ENCODE measurements at regions not wholly inside any gene's neighbourhood (a gene's known extent, or its start where the extent isn't known, plus 50 kb on each side); places are given as distances from the start of the nearest gene placed in this dataset.
"Not testable (repeated sequence)": the region's sequence is repeated elsewhere in the genome, so short reads cannot be mapped to it uniquely, and the experiment has no call there.

DNA sequence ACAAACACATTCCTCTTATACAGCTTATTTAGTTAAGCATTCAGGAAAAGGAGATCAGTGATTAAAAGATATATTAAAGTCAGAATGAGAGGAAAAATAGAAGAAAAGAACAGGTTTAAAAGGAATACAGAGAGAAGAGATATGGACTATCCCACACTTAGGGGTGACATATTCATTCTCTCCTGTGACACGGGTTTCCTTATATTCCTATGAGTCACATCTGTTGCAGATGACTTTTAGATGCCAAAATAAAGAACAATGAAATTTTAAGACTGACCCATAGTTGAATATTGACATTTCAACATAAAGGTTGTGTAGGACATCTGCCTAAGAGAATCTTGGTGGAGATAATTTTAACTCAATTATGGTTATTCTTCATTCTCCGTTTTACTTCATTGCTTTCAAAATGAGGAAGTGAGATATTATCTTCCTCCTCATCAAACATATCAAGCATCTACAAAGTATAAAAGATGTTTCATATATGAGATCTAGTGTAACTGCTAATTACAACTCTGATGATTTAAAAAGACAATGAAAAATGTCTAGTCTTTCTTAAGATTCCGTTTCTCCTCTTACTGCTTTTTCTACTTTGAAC lies 1336.7 kb upstream of the CITED2 start:
- DNase-seq, result no peak

DNA sequence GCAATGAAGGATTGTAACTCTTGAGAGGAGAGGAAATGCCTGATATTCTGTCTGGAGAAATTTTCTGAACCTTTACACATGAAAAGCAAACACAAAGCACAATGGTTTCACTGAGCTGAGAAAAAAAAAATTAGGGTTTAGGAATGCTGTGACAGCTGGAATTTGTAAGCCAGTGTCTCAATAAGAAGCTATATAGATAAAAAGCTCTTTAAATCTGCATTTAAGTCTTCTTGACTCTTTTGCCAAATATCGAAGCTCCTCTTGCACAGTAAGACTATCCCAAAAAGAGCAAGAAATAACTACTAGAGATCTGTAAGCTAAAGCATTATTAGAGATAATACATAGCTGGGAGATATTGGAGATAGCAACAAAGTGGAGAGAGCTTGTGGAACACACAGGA lies 1334.0 kb upstream of the CITED2 start:
- no peak for DNase-seq

DNA sequence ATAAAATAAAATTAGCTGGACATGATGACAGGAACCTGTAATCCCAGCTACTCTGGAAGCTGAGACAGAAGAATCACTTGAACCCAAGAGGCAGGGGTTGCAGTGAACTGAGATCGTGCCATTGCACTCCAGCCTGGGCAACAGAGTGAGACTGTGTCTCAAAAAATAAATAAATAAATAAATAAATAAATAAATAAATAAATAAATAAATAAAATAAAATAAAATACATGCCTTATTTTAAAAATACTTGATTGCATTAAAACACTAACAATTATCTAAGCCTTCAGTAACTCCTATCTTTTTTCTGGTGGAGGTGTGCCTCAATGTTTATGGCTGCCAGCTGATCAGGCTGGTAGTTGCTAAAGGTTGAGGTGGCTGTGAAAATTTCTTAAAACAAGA lies 1329.6 kb upstream of the CITED2 start:
- not testable (repeated sequence) for DNase-seq

DNA sequence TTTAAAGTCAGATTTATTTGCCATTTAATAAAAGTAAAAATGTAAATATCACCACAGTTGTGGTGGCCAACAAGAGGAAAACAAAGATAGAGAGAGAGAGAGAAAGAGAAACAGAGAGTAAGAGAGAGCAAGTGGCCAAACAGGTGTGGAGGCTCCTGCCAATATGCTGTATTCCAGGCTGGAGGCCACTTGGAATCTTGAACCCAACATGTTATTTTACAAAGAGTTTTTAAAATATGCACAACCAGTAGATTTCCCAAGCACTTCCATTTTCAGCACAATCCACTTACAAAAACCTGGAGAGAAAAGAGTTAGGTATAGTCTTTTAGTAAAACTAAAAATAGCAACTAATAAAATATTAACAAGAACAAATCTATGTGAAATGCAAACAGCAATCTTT lies 1323.1 kb upstream of the CITED2 start:
- DNase-seq, result no peak

DNA sequence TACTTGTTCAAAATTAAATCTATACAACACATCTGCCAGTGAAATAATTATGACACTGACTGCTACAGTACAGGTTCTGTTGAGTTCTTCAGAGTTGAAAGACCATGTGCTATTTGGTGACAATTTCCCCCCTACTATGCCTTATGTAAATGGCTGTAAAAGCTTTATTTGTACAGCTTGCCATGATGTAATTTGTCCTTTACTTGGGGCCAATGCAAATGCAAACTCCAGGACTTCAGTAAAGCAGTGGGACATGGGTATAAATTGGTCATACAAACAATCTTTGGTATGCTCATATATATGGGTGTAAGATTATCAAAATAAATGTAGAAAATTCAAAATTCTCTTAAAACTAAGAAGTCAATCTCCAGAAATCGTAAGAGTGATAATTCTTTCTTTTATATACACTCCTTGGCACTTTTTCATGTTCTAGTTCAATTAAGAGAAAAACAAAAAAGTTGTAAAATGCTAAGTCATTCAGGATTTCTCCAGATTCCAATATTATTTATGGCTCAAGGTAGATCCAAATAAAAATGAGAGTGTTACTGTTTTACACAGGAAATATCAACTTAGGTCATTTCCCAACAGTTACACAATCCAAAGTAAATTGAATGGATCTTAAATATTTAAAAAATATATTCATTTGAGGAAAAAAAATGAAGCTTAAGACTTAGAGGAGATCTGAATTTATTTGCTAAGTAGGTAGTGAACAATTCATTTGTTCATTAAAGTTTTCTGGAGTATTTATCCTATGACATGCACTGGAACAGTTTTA lies 1310.5 kb upstream of the CITED2 start:
- DNase-seq, result no peak

DNA sequence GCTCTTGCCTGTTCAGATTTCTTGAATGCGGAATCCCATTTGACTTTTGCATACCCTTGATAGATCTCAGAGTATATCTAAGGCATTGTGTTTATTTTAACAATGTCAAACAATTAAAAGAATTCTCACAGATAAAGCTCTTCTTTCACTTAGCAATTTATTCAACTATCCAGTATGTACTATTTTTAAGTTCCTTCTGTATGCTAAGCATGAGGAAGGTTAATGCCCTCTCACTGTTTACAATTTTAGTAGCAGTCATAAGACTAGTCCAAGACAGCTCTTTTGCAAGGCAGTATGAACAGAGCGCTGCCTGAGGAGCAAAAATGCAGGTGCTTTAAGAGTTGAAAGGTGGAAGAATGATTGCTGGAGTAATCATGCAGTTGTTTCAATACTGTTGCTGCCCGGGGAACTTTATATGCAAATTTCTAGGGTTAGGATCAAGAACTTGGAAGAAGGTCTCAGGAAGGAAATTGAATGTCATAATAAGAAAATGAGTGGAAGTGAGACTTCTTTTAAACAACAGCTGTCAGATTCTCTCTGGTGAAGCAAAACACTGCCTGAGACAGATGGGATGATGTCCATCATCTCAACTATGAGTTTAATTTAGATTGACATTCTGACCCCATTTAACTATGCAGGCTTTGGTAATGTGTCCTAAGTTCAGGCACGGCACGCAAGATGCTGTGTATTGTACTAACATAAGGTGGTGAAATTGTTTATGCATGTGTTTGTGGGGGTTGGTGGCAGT lies 1303.5 kb upstream of the CITED2 start:
- no peak for DNase-seq

DNA sequence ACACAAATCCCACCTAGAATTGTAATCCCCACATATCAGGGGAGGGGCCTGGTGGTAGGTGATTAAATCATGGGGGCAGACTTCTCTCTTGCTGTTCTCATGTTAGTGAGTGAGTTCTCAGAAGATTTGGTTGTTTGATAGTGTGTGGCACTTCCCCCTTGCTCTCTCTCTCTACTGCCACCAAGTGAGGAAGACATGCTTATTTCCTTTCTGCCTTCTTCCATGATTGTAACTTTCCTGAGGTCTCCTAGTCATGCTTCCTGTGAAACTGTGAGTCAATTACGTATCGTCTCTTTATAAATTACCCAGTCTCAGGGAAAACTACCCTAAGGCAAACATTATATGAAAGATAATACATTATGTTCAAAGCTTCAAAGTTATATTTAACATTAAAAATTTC lies 1297.5 kb upstream of the CITED2 start:
- DNase-seq, result no peak

DNA sequence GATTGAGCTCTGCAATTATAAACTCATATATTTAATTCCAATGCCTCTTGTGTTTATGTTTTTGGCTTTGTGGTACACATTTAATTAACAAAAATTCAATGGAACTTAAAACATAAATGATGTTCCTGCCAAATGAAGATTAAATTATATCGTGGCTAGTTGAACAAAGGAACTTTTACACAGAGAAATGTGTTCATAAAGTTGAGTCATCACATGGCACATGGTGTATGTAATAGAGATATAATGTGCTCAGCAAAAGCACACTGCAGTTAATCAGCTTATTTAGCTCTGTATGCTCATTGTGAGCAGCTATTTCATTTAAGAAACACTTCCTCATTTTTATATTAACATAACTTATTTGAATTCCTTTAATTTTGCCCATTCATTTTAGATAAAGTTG lies 1295.6 kb upstream of the CITED2 start:
- DNase-seq, result no peak

DNA sequence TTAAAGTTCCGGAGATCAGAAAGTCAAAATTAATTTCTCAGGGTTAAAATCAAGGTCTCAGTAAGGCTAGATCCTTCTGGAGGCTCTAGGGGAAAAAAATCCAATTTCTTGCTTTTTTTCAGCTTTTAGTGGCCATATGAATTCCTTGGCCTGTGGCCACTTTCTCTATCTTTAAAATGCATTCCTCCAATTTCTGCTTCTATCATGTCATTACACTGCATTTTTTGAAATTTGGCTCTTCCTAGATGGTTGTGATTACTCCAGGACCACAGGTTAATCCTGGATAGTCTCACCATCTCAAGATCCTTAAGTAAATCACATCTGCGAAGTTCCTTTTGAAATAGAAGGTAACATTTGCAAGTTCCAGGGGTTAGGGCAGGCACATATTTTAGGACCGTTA lies 1294.9 kb upstream of the CITED2 start:
- DNase-seq, result no peak

DNA sequence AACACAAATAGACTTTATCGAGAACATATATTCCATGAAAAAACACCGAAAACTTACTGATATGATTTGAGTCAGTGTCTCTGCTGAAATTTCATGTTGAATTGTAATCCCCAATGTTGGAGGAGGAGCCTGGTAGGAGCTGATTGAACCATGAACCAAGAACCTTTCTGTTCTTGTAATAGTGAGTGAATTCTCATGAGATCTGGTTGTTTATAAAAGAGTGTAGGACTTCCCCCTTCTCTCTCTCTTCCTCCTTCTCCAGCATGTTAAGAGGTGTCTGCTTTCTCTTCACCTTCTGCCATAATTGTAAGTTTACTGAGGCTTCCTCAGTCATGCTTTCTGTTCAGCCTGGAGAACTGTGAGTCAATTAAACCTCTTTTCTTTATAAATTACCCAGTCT lies 1289.3 kb upstream of the CITED2 start:
- DNase-seq, result no peak

DNA sequence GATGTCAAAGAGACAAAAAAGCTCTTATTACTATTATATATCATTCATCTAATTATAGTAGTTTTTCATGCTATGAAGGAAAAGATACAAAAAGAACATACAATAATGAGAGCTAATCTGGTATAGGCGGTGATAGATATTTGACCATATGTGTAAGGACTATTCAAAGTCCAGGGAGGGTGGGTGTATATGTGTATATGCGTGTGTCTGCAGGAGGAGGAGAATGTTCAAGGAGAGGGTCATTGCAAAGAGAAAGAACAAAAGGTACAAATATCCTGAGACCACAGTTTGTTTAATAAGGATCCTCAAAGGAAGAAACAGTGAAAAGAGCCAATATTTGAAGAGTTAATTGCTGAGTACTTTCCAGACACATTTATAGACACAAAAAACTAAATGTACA lies 1288.6 kb upstream of the CITED2 start:
- DNase-seq, result no peak

DNA sequence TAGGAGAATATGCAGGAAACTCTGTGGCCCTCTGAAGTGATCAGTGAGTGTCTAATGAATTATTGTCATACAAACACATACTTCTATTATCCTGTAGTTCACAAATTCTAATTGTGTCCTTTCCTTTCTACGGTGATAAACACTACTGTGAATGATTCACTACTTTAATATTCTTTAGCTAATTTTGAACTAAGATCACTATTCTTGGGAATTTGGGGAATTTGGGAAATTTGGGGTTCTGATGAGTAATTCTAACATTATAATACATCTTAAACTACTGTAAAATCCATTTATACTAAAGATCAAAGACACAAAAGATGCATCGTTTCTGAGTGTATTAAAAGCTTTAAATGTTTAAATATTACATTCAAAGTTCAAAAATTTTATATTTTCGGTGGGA lies 1287.2 kb upstream of the CITED2 start:
- DNase-seq, result no peak

DNA sequence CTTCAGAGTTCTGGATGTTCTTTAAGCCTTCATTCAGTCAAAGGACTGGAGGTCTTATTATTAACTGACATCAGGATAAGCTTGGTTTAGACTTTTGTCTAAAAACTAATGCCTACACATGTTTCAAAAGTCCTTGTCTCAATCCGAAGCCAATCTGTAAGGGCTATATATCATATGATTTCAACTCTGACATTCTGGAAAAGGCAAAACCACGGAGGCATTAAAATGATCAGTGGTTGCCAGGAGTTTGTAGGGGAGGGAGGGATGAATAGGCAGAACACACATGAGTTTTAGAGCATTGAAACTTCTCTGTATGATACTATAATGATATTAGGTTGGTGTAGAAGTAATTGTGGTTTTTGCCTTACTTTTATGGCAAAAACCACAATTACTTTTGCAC lies 1285.8 kb upstream of the CITED2 start:
- DNase-seq, result no peak

DNA sequence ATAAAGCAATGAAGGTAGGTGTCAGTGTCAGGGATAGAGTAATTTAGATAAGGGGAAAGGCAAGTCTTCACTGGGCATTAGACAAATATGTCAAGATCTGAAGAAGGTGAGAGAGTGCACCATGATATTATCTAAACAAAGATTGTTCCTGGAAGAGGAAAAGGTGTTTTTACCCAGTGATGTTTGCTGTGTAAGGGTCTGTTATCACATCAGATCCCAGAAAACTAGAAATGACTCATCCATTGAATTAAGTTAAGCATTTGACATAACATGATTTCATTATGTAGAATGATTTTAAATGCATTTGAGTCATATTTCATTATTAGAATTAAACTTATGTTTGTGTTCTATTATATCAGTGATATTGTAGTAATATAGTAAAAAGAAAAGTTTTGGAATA lies 1279.5 kb upstream of the CITED2 start:
- no peak for DNase-seq

DNA sequence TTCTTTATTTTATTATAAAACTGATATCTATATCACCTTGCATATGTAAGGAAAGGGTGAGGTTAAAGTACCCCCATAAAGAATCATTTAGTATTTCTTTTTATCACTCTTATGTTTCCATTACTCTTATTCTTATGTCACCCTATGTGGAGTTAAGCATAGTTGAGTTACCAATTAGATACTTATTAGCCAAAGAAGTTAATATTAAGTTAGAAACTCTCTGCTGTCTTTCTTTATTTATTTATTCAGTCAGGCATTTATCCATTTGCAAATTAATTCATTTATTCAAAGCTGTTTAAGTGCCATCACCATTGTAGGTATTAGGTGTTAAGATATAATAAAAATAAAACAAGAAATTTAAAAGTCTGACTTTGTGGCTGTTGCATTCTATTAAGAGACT lies 1279.1 kb upstream of the CITED2 start:
- DNase-seq, result no peak

DNA sequence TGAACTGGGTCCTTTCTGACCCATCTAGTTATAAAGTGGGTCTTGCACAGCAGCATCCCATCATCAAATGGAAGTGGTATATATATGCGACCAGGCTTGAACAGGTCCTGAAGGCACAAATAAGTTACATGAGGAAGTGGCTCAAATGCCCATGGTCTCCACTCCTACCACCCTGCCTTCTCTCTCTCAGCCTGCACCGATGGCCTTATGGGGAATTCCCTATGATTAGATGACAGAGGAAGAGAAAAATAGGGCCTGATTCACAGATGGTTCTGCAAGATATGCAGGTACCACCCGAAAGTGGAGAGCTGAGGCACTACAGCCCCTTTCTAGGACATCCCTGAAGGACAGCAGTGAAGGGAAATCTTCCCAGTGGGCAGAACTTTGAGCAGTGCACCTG lies 1275.1 kb upstream of the CITED2 start:
- not testable (repeated sequence) for DNase-seq

DNA sequence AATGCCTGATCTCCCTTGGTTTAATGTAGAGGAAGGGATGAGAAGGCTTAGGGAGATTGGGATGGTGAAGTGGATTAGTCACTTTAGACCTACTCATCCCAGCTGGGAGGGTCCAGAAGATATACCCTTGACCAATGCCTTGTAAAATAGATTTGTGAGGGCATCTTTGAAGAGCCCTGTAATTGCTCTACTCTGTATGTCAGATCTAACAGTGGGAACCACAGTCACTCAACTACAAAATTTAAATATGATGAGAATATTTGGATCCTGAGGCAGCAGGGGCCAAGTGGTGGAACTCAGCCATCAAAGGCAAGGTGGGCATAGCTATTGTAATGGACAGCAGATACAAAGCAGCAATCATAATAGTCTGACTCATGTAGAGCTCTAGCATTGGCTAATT lies 1272.9 kb upstream of the CITED2 start:
- not testable (repeated sequence) for DNase-seq

DNA sequence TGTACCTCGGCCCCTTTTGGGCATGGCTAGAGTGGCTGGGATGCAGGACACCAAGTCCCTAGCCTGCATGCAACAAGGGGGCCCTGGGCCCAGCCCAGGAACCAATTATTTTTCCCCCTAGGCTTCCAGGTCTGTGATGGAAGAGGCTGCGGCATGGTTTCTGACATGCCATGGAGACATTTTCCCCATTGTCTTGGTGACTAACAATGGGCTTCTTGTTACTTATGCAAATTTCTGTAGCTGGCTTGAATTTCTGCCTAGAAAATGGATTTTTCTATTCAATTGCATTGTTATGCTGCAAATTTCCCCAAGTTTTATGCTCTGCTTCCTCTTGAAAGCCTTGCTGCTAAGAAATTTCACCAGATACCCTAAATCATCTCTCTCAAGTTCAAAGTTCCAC lies 1269.6 kb upstream of the CITED2 start:
- DNase-seq, result no peak

DNA sequence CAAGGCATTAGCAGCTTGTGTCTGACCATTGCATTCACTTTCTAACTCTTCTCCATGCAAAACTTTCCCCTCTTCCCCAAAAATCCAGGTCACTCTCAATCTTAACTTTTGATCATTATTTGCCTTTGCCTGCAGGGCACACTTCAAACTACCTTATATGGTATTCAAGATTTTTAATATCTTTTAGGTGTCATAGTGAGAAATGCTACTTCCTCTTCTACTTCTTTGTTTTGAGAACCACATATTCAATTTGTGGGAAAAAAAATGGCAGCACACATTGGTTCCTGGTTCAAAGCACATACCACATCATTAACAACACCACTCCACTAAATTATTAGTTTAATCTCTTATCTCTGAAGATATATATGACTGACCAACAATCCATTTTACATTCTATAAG lies 1267.0 kb upstream of the CITED2 start:
- DNase-seq, result no peak

DNA sequence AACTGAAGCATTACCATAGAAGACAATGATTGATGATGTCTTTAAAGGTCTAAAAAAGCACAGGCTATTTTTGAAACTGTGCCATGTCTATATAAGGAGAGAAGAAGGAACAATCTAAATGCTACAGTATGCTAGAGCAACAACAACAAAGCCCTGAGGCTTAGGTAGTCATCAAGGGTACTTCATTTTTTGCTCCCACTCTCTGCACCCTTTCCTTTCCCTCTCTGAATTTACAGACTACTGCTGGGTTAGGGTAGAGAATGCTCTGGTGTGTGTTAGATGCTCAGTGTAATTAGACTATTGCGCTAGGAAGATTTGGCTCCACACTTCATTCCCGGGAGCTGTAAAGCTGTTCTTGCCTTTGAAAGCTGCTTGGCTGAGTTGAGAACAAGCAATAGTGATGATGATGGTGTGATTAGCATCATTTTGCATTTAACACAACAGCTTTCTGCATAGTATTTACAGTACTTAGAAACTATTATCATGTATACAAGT lies 1262.5 kb upstream of the CITED2 start:
- no peak for DNase-seq

DNA sequence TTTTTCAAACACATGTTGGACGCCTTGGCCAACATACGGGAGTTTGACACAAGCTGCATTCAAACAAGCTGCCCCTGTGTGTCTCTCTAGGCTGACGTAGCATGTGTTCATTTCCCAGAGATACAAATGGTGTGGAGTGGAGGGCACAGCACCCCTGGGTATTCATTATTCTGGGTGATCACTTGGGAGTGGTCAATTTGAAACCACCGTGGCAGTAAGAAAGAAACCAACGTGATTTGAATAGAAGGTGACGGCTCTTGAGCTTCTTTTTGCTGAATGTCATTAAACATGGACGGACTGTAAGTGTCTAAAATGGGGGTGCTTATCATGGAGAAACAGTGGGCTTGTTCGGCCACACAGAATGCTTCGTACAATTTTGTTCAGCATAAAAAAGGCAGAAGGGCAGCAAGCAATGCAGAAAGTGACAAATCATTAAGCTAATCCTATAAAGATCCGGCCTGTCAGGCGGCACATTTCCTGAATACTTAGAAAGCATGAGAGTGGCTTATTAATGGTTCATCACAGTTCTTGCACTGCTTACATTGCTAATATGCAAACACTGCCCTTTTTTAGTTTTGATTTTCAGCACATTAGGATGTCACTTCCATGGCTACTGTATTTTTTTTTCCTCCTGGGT lies 1261.9 kb upstream of the CITED2 start:
- DNase-seq, result no peak

DNA sequence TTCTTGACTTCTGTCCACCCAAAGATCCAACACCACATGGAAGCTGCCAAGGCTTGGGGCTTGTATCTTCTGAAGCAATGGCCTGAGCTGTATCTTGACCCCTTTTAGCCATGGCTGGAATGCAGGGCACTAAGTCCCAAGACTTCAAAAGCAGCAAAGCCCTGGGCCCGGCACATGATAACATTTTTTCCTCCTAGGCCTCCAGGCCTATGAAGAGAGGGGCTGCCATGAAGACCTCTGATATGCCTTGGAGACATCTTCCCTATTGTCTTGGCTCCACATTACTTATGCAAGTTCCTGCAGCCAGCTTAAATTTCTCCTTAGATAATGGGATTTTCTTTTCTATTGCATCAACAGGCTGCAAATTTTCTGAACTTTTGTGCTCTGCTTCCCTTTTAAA lies 1252.6 kb upstream of the CITED2 start:
- DNase-seq, result no peak

DNA sequence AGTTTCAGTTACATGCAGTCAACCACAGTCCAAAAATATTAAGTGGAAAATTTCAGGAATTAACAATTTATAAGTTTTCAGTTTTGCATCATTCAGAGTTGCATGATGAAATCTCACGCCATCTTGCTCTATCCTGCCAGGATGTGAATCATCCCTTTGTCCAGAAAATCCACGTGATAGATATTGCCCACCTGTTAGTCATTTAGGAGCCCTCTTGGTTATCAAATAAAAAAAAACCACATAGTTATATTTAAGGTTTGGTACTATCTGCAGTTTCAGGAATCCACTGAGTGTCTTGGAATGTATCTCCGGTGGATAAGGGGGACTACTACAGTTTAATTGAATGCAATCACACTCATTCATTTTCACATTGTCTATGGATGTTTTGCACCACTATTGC lies 1249.0 kb upstream of the CITED2 start:
- no peak for DNase-seq

DNA sequence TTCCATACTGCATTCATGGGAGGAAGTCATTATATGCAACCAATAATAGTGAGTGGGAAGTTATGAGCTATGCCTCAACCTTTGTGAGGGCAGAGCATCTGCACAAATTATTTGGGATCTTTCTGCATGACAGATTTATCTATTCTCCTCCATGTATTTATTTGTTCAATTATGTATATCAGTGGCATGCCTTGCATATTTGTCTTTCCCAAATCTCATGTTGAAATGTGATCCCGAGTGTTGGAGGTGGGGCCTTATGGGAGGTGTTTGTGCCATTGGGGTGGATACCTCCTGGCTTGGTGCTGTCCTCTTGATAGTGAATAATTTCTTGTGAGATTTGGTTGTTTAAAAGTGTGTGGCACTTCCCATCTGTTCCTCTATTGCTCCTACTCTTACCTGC lies 1246.0 kb upstream of the CITED2 start:
- DNase-seq, result no peak
